ENCODE measurements at regions not wholly inside any gene's neighbourhood (a gene's known extent, or its start where the extent isn't known, plus 50 kb on each side); places are given as distances from the start of the nearest gene placed in this dataset.

- TF ChIP-seq, protein P1, sequence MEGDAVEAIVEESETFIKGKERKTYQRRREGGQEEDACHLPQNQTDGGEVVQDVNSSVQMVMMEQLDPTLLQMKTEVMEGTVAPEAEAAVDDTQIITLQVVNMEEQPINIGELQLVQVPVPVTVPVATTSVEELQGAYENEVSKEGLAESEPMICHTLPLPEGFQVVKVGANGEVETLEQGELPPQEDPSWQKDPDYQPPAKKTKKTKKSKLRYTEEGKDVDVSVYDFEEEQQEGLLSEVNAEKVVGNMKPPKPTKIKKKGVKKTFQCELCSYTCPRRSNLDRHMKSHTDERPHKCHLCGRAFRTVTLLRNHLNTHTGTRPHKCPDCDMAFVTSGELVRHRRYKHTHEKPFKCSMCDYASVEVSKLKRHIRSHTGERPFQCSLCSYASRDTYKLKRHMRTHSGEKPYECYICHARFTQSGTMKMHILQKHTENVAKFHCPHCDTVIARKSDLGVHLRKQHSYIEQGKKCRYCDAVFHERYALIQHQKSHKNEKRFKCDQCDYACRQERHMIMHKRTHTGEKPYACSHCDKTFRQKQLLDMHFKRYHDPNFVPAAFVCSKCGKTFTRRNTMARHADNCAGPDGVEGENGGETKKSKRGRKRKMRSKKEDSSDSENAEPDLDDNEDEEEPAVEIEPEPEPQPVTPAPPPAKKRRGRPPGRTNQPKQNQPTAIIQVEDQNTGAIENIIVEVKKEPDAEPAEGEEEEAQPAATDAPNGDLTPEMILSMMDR (IDR thresholded peaks at IDR 0.05; ENCODE audit: insufficient read depth, low read length, poor library complexity, severe bottlenecking), result no peak
- no peak for TF ChIP-seq EZH2phosphoT487 (conservative IDR thresholded peaks at IDR 0.05; ENCODE audit: low read length)
Observed at GRCh38 chr2:18171191-18172139, 293.0 kb downstream of the KCNS3 start.
